ENCODE measurements at regions not wholly inside any gene's neighbourhood (a gene's known extent, or its start where the extent isn't known, plus 50 kb on each side); places are given as distances from the start of the nearest gene placed in this dataset.

GRCh38 chr5:61746831-61747575 lies 414.9 kb downstream of the ZSWIM6 start (continued):
- no peak for TF ChIP-seq CHD7 (IDR thresholded peaks at IDR 0.05; ENCODE audit: insufficient replicate concordance, low read length)
- no peak for TF ChIP-seq RFX5 (IDR thresholded peaks at IDR 0.05; ENCODE audit: borderline replicate concordance, low read depth, low read length)
- no peak for TF ChIP-seq ATF3 (IDR thresholded peaks at IDR 0.05; ENCODE audit: insufficient read depth, low read depth, low read length)
- no peak for TF ChIP-seq EZH2 (IDR thresholded peaks at IDR 0.05; ENCODE audit: low read depth, low read length, severe bottlenecking)
- TF ChIP-seq EGR1 (IDR thresholded peaks at IDR 0.05; ENCODE audit: borderline replicate concordance, low read depth, low read length), result no peak
- no peak for TF ChIP-seq E2F6 (IDR thresholded peaks at IDR 0.05)
- TF ChIP-seq YY1 (IDR thresholded peaks at IDR 0.05; ENCODE audit: low read depth, low read length), result no peak
